HFF-Myc (cell line): ENCODE measurements at regions not wholly inside any gene's neighbourhood (a gene's known extent, or its start where the extent isn't known, plus 50 kb on each side); places are given as distances from the start of the nearest gene placed in this dataset.

ENCODE experiments used
- DNase-seq: peaks from one replicate; pipeline ENCODE4 v3.0.0-alpha.2; 2011; ENCODE audit warnings: low read depth; ENCODE audit errors: extremely low read depth
- H3K4me3 ChIP-seq: replicated peaks from 2 replicates; pipeline ENCODE4 v1.5.1; 2011; ENCODE audit warnings: low read depth, mild to moderate bottlenecking, control low read depth, low read length
- CTCF ChIP-seq: IDR thresholded peaks from 2 replicates; pipeline ENCODE4 v1.5.1; 2012; ENCODE audit warnings: mild to moderate bottlenecking, low read depth, low read length, control low read depth; ENCODE audit errors: missing control alignments

DNA sequence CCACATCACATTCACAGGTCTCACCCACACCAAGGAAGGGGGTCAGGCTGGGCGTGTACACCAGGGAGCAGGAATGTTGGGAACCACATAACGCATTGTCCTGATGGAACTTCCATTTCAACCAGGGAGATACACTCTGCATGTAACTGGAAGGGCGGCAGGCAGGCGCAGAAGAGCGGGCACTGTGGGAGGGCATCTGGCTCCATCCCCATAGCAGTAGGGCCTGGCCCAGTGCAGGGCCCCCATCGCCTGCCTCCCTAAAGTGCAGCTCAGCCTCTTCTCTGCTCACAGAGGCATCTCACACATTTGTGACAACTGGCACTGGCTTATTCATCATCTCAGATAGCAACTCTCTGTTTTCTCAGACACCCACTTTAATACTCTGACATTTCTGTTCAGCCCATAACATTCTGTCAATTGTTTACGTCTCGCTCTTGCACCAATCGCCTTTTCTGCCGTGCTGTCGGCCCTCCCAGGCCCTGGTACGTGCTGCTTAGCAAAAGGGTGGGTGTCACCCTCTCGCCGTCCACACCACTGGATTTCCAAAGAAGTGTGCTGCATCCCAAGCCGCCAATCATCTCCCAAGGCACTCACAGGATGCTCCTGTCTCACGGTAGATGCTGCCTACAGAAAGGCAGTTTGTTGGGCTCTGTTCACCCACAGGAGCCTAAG is 353.3 kb upstream of the ZNF507 start:
- H3K4me3 ChIP-seq: no peak overlapping the region
- no peak for DNase-seq
- TF ChIP-seq CTCF: no peak

DNA sequence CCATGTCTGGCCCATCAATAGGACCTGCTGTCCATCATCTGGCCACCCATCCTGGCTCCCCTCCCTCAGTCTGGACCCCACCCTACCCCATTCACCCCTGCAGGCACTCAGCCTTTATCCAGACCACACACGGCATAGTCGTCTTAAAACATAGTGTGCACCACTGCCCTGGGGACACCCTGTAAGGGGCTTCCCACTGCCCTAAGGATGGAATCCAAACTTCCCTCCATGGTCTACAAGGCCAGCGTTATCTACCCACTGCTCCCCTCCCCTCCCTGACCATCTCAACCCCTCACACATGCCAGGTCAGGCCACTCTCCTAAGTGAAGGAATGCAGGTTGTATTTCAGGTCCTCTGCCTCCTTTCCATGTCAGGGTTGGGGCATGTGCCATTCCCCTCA is 352.7 kb upstream of the ZNF507 start:
- no peak overlapping the region for H3K4me3 ChIP-seq
- DNase-seq: no peak
- no peak for TF ChIP-seq CTCF

DNA sequence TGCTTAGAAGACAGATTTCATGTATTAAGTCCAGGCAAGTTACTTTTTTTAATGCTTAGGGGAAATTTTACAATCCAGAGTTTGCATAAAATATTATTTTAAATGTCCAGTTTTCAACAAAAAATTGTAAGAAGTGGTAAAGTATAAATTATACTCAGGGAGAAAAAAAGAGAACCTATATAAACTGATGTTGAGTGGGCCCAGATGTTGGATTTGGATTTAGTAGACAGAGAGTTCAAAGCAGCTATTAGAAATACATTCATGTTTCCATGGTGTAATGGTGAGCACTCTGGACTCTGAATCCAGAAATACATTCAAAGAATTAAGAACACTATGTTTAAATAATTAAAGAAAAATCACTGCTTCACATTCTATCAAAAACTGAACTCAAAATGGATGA is 349.9 kb upstream of the ZNF507 start:
- no peak for TF ChIP-seq CTCF
- no peak overlapping the region for H3K4me3 ChIP-seq
- DNase-seq: no peak

- DNase-seq: no peak
- no peak overlapping the region for H3K4me3 ChIP-seq
- no peak for TF ChIP-seq CTCF
These were observed 335.3 kb upstream of the ZNF507 start for GRCh38 chr19:32010071-32010470.

DNA sequence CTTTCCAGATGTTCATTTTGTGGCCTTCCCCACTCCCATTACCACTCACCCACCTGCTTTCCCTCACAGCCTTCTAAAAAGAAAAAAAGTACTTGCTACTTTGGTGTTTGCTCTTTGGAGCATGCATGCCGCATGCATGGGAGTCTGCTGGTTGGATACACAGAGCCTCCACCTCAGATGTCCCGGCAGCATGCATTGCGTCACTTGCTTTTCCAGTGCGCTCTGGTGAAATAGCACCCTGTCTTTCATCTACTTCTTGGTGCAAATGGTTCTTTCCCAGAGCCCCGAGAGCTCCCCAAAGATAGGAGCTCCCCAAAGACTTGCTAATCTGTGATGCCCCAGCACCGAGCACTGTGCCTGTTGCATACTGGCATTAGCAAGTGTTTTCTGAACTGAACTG is 333.2 kb upstream of the ZNF507 start:
- TF ChIP-seq CTCF: no peak
- DNase-seq: no peak
- no peak overlapping the region for H3K4me3 ChIP-seq

- no peak overlapping the region for H3K4me3 ChIP-seq
- no peak for DNase-seq
- no peak for TF ChIP-seq CTCF
These were observed 332.4 kb upstream of the ZNF507 start for GRCh38 chr19:32012886-32013631.
